GM06990 (cell line): ENCODE measurements at regions not wholly inside any gene's neighbourhood (a gene's known extent, or its start where the extent isn't known, plus 50 kb on each side); places are given as distances from the start of the nearest gene placed in this dataset.

ENCODE experiments used
- DNase-seq: peaks from one replicate; pipeline ENCODE4 v3.0.0-alpha.2; 2011; ENCODE audit not compliant: insufficient read length; ENCODE audit errors: extremely low read depth
- H3K27me3 ChIP-seq: replicated peaks from 2 replicates; pipeline ENCODE4 v1.6.0; 2011; ENCODE audit warnings: low read length; ENCODE audit not compliant: control insufficient read depth, insufficient read depth
- H3K36me3 ChIP-seq: 2 replicates; pipeline ENCODE4 v1.5.1; 2011; ENCODE audit warnings: low read length; ENCODE audit not compliant: control insufficient read depth, insufficient read depth
- H3K4me3 ChIP-seq: replicated peaks from 2 replicates; pipeline ENCODE4 v1.5.1; 2011; ENCODE audit warnings: low read depth, mild to moderate bottlenecking, control low read depth, low read length
- TF ChIP-seq, protein P1 (sequence below): IDR thresholded peaks from 2 replicates; pipeline ENCODE4 v1.5.1; 2011; ENCODE audit warnings: low read length, control low read depth, mild to moderate bottlenecking, inconsistent platforms; ENCODE audit not compliant: insufficient read depth, poor library complexity, severe bottlenecking

- Histone ChIP-seq H3K4me3 (no peak overlapping the region), H3K27me3 (no peaks in the 10 kb centered on the region; the same call in 1 of the 2 replicates), H3K36me3 (no peaks in the 10 kb centered on the region)
- TF ChIP-seq, protein P1, sequence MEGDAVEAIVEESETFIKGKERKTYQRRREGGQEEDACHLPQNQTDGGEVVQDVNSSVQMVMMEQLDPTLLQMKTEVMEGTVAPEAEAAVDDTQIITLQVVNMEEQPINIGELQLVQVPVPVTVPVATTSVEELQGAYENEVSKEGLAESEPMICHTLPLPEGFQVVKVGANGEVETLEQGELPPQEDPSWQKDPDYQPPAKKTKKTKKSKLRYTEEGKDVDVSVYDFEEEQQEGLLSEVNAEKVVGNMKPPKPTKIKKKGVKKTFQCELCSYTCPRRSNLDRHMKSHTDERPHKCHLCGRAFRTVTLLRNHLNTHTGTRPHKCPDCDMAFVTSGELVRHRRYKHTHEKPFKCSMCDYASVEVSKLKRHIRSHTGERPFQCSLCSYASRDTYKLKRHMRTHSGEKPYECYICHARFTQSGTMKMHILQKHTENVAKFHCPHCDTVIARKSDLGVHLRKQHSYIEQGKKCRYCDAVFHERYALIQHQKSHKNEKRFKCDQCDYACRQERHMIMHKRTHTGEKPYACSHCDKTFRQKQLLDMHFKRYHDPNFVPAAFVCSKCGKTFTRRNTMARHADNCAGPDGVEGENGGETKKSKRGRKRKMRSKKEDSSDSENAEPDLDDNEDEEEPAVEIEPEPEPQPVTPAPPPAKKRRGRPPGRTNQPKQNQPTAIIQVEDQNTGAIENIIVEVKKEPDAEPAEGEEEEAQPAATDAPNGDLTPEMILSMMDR: no peak
- no peak for DNase-seq
These were observed 70.0 kb upstream of the TAF1B start for GRCh38 chr2:9772999-9773902.

GRCh38 chr2:9773903-9774239, 69.4 kb upstream of the TAF1B start:
- no peaks in the 10 kb centered on the region; the same call in 1 of the 2 replicates for H3K27me3 ChIP-seq
- DNase-seq: no peak
- TF ChIP-seq, protein P1: no peak
- H3K4me3 ChIP-seq: no peak overlapping the region
- H3K36me3 ChIP-seq: no peaks in the 10 kb centered on the region

- DNase-seq: no peak
- no peak overlapping the region for H3K4me3 ChIP-seq
- TF ChIP-seq, protein P1: no peak
- no peaks in the 10 kb centered on the region for H3K36me3 ChIP-seq
- H3K27me3 ChIP-seq: no peaks in the 10 kb centered on the region; the same call in 1 of the 2 replicates
These were observed 69.0 kb upstream of the TAF1B start for GRCh38 chr2:9774266-9774665.

- H3K27me3 ChIP-seq: no peaks in the 10 kb centered on the region; the same call in 1 of the 2 replicates
- H3K36me3 ChIP-seq: no peaks in the 10 kb centered on the region
- no peak for DNase-seq
- H3K4me3 ChIP-seq: no peak overlapping the region
- TF ChIP-seq, protein P1: no peak
These were observed 67.9 kb upstream of the TAF1B start for GRCh38 chr2:9775351-9775750.

- H3K27me3 ChIP-seq: no peaks in the 10 kb centered on the region; the same call in 1 of the 2 replicates
- TF ChIP-seq, protein P1: no peak
- DNase-seq: no peak
- no peak overlapping the region for H3K4me3 ChIP-seq
- H3K36me3 ChIP-seq: no peaks in the 10 kb centered on the region
These were observed 67.1 kb upstream of the TAF1B start for GRCh38 chr2:9775999-9776712.
